ENCODE measurements at regions not wholly inside any gene's neighbourhood (a gene's known extent, or its start where the extent isn't known, plus 50 kb on each side); places are given as distances from the start of the nearest gene placed in this dataset.
A peak's percentile ranks its signal among the peaks of the same experiment; 100 is the strongest.

- Mint-ChIP-seq H3K4me3 (ENCODE audit: low read depth) (no peak overlapping the region), H3K27ac (peak overlapping the region; percentile 38), H3K27me3 (peaks cover 7% of the 10 kb centered on the region), H3K9me3 (ENCODE audit: low read depth) (no peaks in the 10 kb centered on the region), H3K4me1 (ENCODE audit: low read depth) (no peaks in the 10 kb centered on the region), H3K36me3 (ENCODE audit: insufficient read depth) (no peaks in the 10 kb centered on the region)
- TF ChIP-seq, protein P1, sequence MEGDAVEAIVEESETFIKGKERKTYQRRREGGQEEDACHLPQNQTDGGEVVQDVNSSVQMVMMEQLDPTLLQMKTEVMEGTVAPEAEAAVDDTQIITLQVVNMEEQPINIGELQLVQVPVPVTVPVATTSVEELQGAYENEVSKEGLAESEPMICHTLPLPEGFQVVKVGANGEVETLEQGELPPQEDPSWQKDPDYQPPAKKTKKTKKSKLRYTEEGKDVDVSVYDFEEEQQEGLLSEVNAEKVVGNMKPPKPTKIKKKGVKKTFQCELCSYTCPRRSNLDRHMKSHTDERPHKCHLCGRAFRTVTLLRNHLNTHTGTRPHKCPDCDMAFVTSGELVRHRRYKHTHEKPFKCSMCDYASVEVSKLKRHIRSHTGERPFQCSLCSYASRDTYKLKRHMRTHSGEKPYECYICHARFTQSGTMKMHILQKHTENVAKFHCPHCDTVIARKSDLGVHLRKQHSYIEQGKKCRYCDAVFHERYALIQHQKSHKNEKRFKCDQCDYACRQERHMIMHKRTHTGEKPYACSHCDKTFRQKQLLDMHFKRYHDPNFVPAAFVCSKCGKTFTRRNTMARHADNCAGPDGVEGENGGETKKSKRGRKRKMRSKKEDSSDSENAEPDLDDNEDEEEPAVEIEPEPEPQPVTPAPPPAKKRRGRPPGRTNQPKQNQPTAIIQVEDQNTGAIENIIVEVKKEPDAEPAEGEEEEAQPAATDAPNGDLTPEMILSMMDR (IDR thresholded peaks at IDR 0.05; ENCODE audit: unreplicated experiment) = no peak
- no peak for DNase-seq (ENCODE audit: low spot score, unreplicated experiment)
Measured at GRCh38 chr12:114848666-114849065, 164.7 kb upstream of the TBX3 start.

DNA sequence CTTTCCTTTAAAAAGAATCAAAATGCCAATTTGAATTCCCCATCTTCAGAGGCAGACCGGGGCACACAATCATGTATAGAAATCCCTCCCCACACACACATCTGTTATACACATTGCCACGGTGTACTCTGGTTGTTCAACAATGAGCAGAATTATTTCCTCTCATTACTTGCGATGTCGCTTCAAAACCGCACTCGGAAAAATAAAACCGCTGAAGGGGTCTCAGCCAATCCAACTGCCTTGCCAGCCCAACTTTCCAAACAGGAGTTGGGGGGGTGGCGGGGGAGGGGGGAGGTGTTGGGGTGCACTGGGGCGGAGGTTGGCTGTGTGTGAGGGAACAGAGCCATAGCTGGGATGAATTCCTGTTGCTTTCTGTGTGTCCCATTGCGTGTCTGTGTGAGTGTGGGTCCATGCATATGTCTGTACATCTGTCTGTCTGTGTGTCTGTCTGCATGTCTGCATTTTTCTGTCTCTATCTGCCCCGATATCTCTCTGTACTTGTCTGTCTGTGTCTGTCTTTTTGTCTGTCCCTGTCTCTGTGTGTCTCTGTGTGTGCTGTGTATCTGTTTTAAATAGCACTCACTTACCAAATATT lies 163.6 kb upstream of the TBX3 start:
- Mint-ChIP-seq H3K4me3 (ENCODE audit: low read depth) (no peak overlapping the region), H3K4me1 (ENCODE audit: low read depth) (peaks cover 1% of the 10 kb centered on the region), H3K27ac (no peak overlapping the region), H3K9me3 (ENCODE audit: low read depth) (no peaks in the 10 kb centered on the region), H3K27me3 (peaks cover 7% of the 10 kb centered on the region), H3K36me3 (ENCODE audit: insufficient read depth) (no peaks in the 10 kb centered on the region)
- TF ChIP-seq, protein P1 (IDR thresholded peaks at IDR 0.05; ENCODE audit: unreplicated experiment) = no peak
- DNase-seq (ENCODE audit: low spot score, unreplicated experiment) = no peak

DNA sequence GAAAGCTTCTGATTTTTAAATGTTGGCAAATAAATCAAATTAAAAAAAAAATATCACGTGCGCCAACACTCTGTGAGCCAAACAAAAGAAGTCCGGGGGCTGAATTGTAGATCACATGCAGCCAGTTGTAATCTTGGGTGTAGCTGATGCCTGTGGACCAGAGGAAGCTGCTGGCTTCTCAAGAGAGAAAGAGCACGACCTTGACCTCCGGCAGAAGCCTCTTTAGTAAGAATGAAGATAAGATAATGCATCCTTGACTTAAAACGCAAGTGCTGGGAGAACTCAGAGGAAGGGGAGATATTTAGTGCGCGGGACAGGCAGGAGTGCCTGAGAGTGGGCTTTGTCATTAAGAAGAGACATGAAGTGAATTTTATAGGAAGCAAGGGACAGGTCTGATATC lies 162.8 kb upstream of the TBX3 start:
- Mint-ChIP-seq H3K27ac (no peak overlapping the region), H3K9me3 (ENCODE audit: low read depth) (no peaks in the 10 kb centered on the region), H3K27me3 (peaks cover 7% of the 10 kb centered on the region), H3K4me3 (ENCODE audit: low read depth) (no peak overlapping the region), H3K4me1 (ENCODE audit: low read depth) (peaks cover 1% of the 10 kb centered on the region), H3K36me3 (ENCODE audit: insufficient read depth) (no peaks in the 10 kb centered on the region)
- TF ChIP-seq, protein P1 (IDR thresholded peaks at IDR 0.05; ENCODE audit: unreplicated experiment) = no peak
- DNase-seq (ENCODE audit: low spot score, unreplicated experiment) = no peak

- H3K36me3 Mint-ChIP-seq (ENCODE audit: insufficient read depth) = no peaks in the 10 kb centered on the region
- no peak overlapping the region for H3K4me3 Mint-ChIP-seq (ENCODE audit: low read depth)
- TF ChIP-seq, protein P1 (IDR thresholded peaks at IDR 0.05; ENCODE audit: unreplicated experiment) = no peak
- peaks cover under 1% of the 10 kb centered on the region for H3K27me3 Mint-ChIP-seq
- peaks cover 1% of the 10 kb centered on the region for H3K4me1 Mint-ChIP-seq (ENCODE audit: low read depth)
- DNase-seq (ENCODE audit: low spot score, unreplicated experiment) = no peak
- H3K9me3 Mint-ChIP-seq (ENCODE audit: low read depth) = no peaks in the 10 kb centered on the region
- H3K27ac Mint-ChIP-seq = no peak overlapping the region
Measured at GRCh38 chr12:114841557-114842251, 157.7 kb upstream of the TBX3 start.

GRCh38 chr12:114838480-114838879 lies 154.5 kb upstream of the TBX3 start:
- no peak for DNase-seq (ENCODE audit: low spot score, unreplicated experiment)
- TF ChIP-seq, protein P1 (IDR thresholded peaks at IDR 0.05; ENCODE audit: unreplicated experiment) = no peak
- no peak overlapping the region for H3K27ac Mint-ChIP-seq
- H3K36me3 Mint-ChIP-seq (ENCODE audit: insufficient read depth) = no peaks in the 10 kb centered on the region
- H3K4me3 Mint-ChIP-seq (ENCODE audit: low read depth) = no peak overlapping the region
- H3K4me1 Mint-ChIP-seq (ENCODE audit: low read depth) = no peaks in the 10 kb centered on the region
- no peaks in the 10 kb centered on the region for H3K27me3 Mint-ChIP-seq
- H3K9me3 Mint-ChIP-seq (ENCODE audit: low read depth) = no peaks in the 10 kb centered on the region
